GM23338 (cell line): ENCODE measurements at regions not wholly inside any gene's neighbourhood (a gene's known extent, or its start where the extent isn't known, plus 50 kb on each side); places are given as distances from the start of the nearest gene placed in this dataset.

Experiments
- ATAC-seq: fragments of 200-7000 bp; cut with Tn5 transposase; 3 replicates; pipeline ENCODE4 v1.9.1; 2020
- DNase-seq: peaks from one replicate; pipeline ENCODE4 v3.0.0-alpha.2; 2015; ENCODE audit warnings: low spot score
- H2AFZ ChIP-seq: fragments of 200-600 bp; sonication (generic); 2 replicates; pipeline ENCODE4 v1.8.0; 2016; ENCODE audit warnings: antibody characterized with exemption, mild to moderate bottlenecking, moderate library complexity
- H3F3A ChIP-seq: fragments of 200-600 bp; sonication (generic); replicated peaks from 2 replicates; pipeline ENCODE4 v1.8.0; 2017; ENCODE audit warnings: antibody characterized with exemption, mixed run types, low read depth
- H3K27ac ChIP-seq: fragments of 200-600 bp; sonication (generic); 2 replicates; pipeline ENCODE4 v1.6.1; 2016; ENCODE audit warnings: low read depth
- H3K27me3 ChIP-seq: fragments of 200-600 bp; sonication (generic); 2 replicates; pipeline ENCODE4 v1.8.0; 2016; ENCODE audit warnings: mild to moderate bottlenecking, mixed run types, moderate library complexity; ENCODE audit not compliant: insufficient read depth
- H3K36me3 ChIP-seq: fragments of 200-600 bp; sonication (generic); 2 replicates; pipeline ENCODE4 v1.8.0; 2016; ENCODE audit warnings: mild to moderate bottlenecking; ENCODE audit not compliant: insufficient read depth
- H3K4me1 ChIP-seq: fragments of 200-600 bp; sonication (generic); 2 replicates; pipeline ENCODE4 v1.8.0; 2016; ENCODE audit warnings: mild to moderate bottlenecking, moderate library complexity; ENCODE audit not compliant: insufficient read depth
- H3K4me2 ChIP-seq: fragments of 200-600 bp; sonication (generic); 2 replicates; pipeline ENCODE4 v1.7.1; 2017; ENCODE audit warnings: mixed run types
- H3K4me3 ChIP-seq: fragments of 200-600 bp; sonication (generic); 2 replicates; pipeline ENCODE4 v1.6.1; 2016; ENCODE audit warnings: mixed run types
- H3K79me2 ChIP-seq: fragments of 200-600 bp; sonication (generic); replicated peaks from 2 replicates; pipeline ENCODE4 v1.8.0; 2017; ENCODE audit warnings: mild to moderate bottlenecking; ENCODE audit not compliant: insufficient read depth
- H3K9me2 ChIP-seq: fragments of 200-600 bp; sonication (generic); 2 replicates; pipeline ENCODE4 v1.8.0; 2017; ENCODE audit not compliant: insufficient read depth
- H4K20me1 ChIP-seq: fragments of 200-600 bp; sonication (generic); replicated peaks from 2 replicates; pipeline ENCODE4 v1.8.0; 2017; ENCODE audit warnings: mild to moderate bottlenecking; ENCODE audit not compliant: insufficient read depth
- H3K27ac Mint-ChIP-seq: 2 replicates; pipeline ENCODE4 v1.8.0; 2020; ENCODE audit warnings: inconsistent platforms, mild to moderate bottlenecking, moderate library complexity, mixed read lengths
- H3K27me3 Mint-ChIP-seq: 3 replicates; pipeline ENCODE4 v1.8.0; 2022; ENCODE audit warnings: low read depth, mild to moderate bottlenecking, moderate library complexity, mixed read lengths, inconsistent platforms; ENCODE audit not compliant: insufficient read depth, poor library complexity
- H3K36me3 Mint-ChIP-seq: 3 replicates; pipeline ENCODE4 v1.8.0; 2021; ENCODE audit warnings: low read depth, mild to moderate bottlenecking, inconsistent platforms, moderate library complexity, mixed read lengths
- H3K4me1 Mint-ChIP-seq: 3 replicates; pipeline ENCODE4 v1.8.0; 2020; ENCODE audit warnings: mild to moderate bottlenecking, inconsistent platforms, mixed read lengths
- H3K4me3 Mint-ChIP-seq: 3 replicates; pipeline ENCODE4 v1.8.0; 2021; ENCODE audit warnings: moderate library complexity, mild to moderate bottlenecking, inconsistent platforms, mixed read lengths
- H3K9me3 Mint-ChIP-seq: 3 replicates; pipeline ENCODE4 v1.8.0; 2020; ENCODE audit warnings: moderate library complexity, mild to moderate bottlenecking, inconsistent platforms, mixed read lengths
- EZH2 ChIP-seq: fragments of 200-600 bp; sonication (generic); IDR thresholded peaks from one replicate; pipeline ENCODE4 v1.8.0; 2017; ENCODE audit warnings: antibody characterized with exemption, mild to moderate bottlenecking, low read depth; ENCODE audit not compliant: unreplicated experiment
- EZH2phosphoT487 ChIP-seq: fragments of 200-600 bp; sonication (generic); IDR thresholded peaks from one replicate; pipeline ENCODE4 v1.8.1; 2018; ENCODE audit warnings: antibody characterized with exemption; ENCODE audit not compliant: unreplicated experiment
- POLR2AphosphoS5 ChIP-seq: IDR thresholded peaks from 2 replicates; pipeline ENCODE4 v1.6.1; 2016; ENCODE audit warnings: antibody characterized with exemption, low read depth
- STAT1 ChIP-seq: IDR thresholded peaks from one replicate; pipeline ENCODE4 v1.6.1; 2016; ENCODE audit warnings: antibody characterized with exemption; ENCODE audit not compliant: unreplicated experiment
- ZNF331 ChIP-seq: fragments of 250-450 bp; sonication (Bioruptor Pico); IDR thresholded peaks from 2 replicates; pipeline ENCODE4 v1.5.0; 2020; ENCODE audit warnings: low read depth, mild to moderate bottlenecking, moderate library complexity
- TF ChIP-seq, protein P1 (sequence below): IDR thresholded peaks from one replicate; pipeline ENCODE4 v1.6.1; 2018; ENCODE audit warnings: antibody characterized with exemption; ENCODE audit not compliant: unreplicated experiment
- TF ChIP-seq, protein P2 (sequence below), 2 experiments: fragments of 200-600 bp in 1 of 2; sonication (generic) in 1 of 2; conservative IDR thresholded peaks; 2 replicates each; pipeline versions ENCODE4 v1.5.1 to v1.6.1; 2016 to 2017; ENCODE audit warnings: antibody characterized with exemption in 2 of 2, low read depth in 2 of 2, mild to moderate bottlenecking in 2 of 2, moderate library complexity in 1 of 2
- TF ChIP-seq, protein P3 (sequence below): fragments of 250-450 bp; sonication (Bioruptor Pico); IDR thresholded peaks from 2 replicates; pipeline ENCODE4 v1.5.0; 2020; ENCODE audit warnings: mild to moderate bottlenecking, moderate library complexity
- TF ChIP-seq, protein P4 (sequence below): IDR thresholded peaks from 2 replicates; pipeline ENCODE4 v1.6.1; 2016; ENCODE audit warnings: antibody characterized with exemption

DNA sequence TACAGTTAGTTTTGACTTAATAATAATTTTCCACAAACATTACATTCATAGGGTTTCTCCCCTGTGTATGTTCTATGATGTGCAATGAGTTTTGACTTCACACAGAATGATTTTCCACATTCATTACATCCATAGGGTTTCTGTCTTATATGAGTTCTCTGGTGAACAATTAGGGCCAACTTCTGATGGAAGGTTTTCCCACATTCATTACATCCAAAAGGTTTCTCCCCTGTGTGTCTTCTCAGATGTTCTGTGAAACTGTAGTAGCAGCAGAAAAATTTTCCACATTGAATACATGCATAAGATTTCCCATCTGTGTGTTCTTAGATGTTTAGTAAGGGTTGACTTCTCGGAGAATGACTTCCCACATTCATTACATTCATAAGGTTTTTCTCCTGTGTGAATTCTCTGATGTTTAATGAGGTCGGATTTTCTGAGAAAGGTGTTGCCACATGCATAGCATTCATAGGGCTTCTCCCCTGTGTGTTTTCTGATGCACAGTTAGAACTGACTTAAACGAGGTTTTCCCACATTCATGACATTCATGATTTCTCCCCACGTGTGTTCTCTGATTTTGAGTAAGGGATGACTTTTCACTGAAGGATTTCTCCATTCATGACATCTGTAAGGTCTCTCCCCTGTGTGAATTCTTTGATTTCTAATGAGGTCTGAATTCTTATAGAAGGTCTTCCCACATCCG, 118.5 kb downstream of the ZNF33B start:
- Histone ChIP-seq H3K4me1 (no peaks in the 10 kb centered on the region), H3F3A (peaks cover 6% of the 10 kb centered on the region; the same call in 1 of the 2 replicates), H3K27me3 (no peaks in the 10 kb centered on the region), H3K79me2 (no peaks in the 10 kb centered on the region), H3K27ac (no peak overlapping the region), H3K4me3 (no peak overlapping the region), H3K36me3 (peaks cover 60% of the 10 kb centered on the region), H3K9me2 (no peaks in the 10 kb centered on the region), H3K4me2 (no peak overlapping the region), H4K20me1 (no peaks in the 10 kb centered on the region), H2AFZ (no peak overlapping the region)
- no peak overlapping the region for H3K27ac Mint-ChIP-seq
- TF ChIP-seq, protein P1, sequence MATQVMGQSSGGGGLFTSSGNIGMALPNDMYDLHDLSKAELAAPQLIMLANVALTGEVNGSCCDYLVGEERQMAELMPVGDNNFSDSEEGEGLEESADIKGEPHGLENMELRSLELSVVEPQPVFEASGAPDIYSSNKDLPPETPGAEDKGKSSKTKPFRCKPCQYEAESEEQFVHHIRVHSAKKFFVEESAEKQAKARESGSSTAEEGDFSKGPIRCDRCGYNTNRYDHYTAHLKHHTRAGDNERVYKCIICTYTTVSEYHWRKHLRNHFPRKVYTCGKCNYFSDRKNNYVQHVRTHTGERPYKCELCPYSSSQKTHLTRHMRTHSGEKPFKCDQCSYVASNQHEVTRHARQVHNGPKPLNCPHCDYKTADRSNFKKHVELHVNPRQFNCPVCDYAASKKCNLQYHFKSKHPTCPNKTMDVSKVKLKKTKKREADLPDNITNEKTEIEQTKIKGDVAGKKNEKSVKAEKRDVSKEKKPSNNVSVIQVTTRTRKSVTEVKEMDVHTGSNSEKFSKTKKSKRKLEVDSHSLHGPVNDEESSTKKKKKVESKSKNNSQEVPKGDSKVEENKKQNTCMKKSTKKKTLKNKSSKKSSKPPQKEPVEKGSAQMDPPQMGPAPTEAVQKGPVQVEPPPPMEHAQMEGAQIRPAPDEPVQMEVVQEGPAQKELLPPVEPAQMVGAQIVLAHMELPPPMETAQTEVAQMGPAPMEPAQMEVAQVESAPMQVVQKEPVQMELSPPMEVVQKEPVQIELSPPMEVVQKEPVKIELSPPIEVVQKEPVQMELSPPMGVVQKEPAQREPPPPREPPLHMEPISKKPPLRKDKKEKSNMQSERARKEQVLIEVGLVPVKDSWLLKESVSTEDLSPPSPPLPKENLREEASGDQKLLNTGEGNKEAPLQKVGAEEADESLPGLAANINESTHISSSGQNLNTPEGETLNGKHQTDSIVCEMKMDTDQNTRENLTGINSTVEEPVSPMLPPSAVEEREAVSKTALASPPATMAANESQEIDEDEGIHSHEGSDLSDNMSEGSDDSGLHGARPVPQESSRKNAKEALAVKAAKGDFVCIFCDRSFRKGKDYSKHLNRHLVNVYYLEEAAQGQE, result no peak
- no peak for TF ChIP-seq EZH2
- no peak for TF ChIP-seq STAT1
- TF ChIP-seq, protein P2, sequence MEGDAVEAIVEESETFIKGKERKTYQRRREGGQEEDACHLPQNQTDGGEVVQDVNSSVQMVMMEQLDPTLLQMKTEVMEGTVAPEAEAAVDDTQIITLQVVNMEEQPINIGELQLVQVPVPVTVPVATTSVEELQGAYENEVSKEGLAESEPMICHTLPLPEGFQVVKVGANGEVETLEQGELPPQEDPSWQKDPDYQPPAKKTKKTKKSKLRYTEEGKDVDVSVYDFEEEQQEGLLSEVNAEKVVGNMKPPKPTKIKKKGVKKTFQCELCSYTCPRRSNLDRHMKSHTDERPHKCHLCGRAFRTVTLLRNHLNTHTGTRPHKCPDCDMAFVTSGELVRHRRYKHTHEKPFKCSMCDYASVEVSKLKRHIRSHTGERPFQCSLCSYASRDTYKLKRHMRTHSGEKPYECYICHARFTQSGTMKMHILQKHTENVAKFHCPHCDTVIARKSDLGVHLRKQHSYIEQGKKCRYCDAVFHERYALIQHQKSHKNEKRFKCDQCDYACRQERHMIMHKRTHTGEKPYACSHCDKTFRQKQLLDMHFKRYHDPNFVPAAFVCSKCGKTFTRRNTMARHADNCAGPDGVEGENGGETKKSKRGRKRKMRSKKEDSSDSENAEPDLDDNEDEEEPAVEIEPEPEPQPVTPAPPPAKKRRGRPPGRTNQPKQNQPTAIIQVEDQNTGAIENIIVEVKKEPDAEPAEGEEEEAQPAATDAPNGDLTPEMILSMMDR (conservative IDR thresholded peaks at IDR 0.05; ENCODE audit: low read depth in 2 of 2), result no peak
- DNase-seq, result peak; percentile 1
- H3K4me1 Mint-ChIP-seq, result no peaks in the 10 kb centered on the region
- no peak overlapping the region for H3K4me3 Mint-ChIP-seq
- peaks cover 96% of the 10 kb centered on the region for H3K9me3 Mint-ChIP-seq
- H3K27me3 Mint-ChIP-seq, result no peaks in the 10 kb centered on the region
- peaks cover 89% of the 10 kb centered on the region for H3K36me3 Mint-ChIP-seq
- no peak for ATAC-seq

DNA sequence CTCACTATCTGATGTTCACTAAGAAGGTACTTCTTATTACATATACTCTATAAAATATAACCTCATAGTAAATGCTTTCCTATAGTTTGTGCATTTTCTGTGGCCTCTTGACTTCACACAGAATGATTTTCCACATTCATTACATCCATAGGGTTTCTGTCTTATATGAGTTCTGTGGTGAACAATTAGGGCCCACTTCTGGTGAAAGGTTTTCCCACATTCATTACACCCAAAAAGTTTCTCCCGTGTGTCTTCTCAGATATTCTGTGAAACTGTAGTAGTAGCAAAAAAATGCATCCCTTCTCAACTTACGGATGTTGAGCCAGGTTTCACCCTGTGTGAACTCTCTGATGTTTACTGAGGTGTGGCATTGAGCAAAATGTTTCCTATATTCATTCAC, 119.3 kb downstream of the ZNF33B start:
- no peaks in the 10 kb centered on the region for H3K27me3 ChIP-seq
- Mint-ChIP-seq H3K4me3 (no peak overlapping the region), H3K27ac (no peak overlapping the region), H3K36me3 (peaks cover 84% of the 10 kb centered on the region), H3K27me3 (no peaks in the 10 kb centered on the region), H3K9me3 (peaks cover 98% of the 10 kb centered on the region), H3K4me1 (no peaks in the 10 kb centered on the region)
- H3K9me2 ChIP-seq, result no peaks in the 10 kb centered on the region
- H3K79me2 ChIP-seq, result no peaks in the 10 kb centered on the region
- H3K27ac ChIP-seq, result no peak overlapping the region
- DNase-seq (no peak), ATAC-seq (no peak)
- H3K4me3 ChIP-seq, result no peak overlapping the region
- H2AFZ ChIP-seq, result no peak overlapping the region
- H3K4me2 ChIP-seq, result no peak overlapping the region
- peaks cover 61% of the 10 kb centered on the region for H3K36me3 ChIP-seq
- peaks cover 6% of the 10 kb centered on the region; the same call in 1 of the 2 replicates for H3F3A ChIP-seq
- H3K4me1 ChIP-seq, result no peaks in the 10 kb centered on the region
- no peaks in the 10 kb centered on the region for H4K20me1 ChIP-seq
- TF ChIP-seq EZH2phosphoT487, result no peak
- TF ChIP-seq POLR2AphosphoS5, result no peak
- TF ChIP-seq, protein P3, sequence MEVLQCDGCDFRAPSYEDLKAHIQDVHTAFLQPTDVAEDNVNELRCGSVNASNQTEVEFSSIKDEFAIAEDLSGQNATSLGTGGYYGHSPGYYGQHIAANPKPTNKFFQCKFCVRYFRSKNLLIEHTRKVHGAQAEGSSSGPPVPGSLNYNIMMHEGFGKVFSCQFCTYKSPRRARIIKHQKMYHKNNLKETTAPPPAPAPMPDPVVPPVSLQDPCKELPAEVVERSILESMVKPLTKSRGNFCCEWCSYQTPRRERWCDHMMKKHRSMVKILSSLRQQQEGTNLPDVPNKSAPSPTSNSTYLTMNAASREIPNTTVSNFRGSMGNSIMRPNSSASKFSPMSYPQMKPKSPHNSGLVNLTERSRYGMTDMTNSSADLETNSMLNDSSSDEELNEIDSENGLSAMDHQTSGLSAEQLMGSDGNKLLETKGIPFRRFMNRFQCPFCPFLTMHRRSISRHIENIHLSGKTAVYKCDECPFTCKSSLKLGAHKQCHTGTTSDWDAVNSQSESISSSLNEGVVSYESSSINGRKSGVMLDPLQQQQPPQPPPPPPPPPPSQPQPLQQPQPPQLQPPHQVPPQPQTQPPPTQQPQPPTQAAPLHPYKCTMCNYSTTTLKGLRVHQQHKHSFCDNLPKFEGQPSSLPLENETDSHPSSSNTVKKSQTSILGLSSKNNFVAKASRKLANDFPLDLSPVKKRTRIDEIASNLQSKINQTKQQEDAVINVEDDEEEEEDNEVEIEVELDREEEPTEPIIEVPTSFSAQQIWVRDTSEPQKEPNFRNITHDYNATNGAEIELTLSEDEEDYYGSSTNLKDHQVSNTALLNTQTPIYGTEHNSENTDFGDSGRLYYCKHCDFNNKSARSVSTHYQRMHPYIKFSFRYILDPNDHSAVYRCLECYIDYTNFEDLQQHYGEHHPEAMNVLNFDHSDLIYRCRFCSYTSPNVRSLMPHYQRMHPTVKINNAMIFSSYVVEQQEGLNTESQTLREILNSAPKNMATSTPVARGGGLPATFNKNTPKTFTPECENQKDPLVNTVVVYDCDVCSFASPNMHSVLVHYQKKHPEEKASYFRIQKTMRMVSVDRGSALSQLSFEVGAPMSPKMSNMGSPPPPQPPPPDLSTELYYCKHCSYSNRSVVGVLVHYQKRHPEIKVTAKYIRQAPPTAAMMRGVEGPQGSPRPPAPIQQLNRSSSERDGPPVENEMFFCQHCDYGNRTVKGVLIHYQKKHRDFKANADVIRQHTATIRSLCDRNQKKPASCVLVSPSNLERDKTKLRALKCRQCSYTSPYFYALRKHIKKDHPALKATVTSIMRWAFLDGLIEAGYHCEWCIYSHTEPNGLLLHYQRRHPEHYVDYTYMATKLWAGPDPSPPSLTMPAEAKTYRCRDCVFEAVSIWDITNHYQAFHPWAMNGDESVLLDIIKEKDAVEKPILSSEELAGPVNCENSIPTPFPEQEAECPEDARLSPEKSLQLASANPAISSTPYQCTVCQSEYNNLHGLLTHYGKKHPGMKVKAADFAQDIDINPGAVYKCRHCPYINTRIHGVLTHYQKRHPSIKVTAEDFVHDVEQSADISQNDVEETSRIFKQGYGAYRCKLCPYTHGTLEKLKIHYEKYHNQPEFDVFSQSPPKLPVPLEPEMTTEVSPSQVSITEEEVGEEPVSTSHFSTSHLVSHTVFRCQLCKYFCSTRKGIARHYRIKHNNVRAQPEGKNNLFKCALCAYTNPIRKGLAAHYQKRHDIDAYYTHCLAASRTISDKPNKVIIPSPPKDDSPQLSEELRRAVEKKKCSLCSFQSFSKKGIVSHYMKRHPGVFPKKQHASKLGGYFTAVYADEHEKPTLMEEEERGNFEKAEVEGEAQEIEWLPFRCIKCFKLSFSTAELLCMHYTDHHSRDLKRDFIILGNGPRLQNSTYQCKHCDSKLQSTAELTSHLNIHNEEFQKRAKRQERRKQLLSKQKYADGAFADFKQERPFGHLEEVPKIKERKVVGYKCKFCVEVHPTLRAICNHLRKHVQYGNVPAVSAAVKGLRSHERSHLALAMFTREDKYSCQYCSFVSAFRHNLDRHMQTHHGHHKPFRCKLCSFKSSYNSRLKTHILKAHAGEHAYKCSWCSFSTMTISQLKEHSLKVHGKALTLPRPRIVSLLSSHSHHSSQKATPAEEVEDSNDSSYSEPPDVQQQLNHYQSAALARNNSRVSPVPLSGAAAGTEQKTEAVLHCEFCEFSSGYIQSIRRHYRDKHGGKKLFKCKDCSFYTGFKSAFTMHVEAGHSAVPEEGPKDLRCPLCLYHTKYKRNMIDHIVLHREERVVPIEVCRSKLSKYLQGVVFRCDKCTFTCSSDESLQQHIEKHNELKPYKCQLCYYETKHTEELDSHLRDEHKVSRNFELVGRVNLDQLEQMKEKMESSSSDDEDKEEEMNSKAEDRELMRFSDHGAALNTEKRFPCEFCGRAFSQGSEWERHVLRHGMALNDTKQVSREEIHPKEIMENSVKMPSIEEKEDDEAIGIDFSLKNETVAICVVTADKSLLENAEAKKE, result no peak
- TF ChIP-seq, protein P4, sequence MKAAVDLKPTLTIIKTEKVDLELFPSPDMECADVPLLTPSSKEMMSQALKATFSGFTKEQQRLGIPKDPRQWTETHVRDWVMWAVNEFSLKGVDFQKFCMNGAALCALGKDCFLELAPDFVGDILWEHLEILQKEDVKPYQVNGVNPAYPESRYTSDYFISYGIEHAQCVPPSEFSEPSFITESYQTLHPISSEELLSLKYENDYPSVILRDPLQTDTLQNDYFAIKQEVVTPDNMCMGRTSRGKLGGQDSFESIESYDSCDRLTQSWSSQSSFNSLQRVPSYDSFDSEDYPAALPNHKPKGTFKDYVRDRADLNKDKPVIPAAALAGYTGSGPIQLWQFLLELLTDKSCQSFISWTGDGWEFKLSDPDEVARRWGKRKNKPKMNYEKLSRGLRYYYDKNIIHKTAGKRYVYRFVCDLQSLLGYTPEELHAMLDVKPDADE, result no peak
- TF ChIP-seq ZNF331 (CRISPR knock-in tag), result no peak
